Thyroid gland (tissue), 4 donors: ENCODE measurements at regions not wholly inside any gene's neighbourhood (a gene's known extent, or its start where the extent isn't known, plus 50 kb on each side); places are given as distances from the start of the nearest gene placed in this dataset.

ENCODE experiments used
- CTCF ChIP-seq, 6 experiments: fragments of 200-600 bp in 3 of 6; fragments of 450-650 bp in 3 of 6; sonication (generic) in 3 of 6; IDR thresholded peaks; one replicate each; pipeline ENCODE4 v1.5.1; 2016 to 2019; ENCODE audit warnings: antibody characterized with exemption in 6 of 6, mild to moderate bottlenecking in 2 of 6, inconsistent platforms in 1 of 6, moderate library complexity in 1 of 6
- POLR2A ChIP-seq, 2 donors: fragments of 450-650 bp; IDR thresholded peaks; one replicate each; pipeline ENCODE4 v1.6.1; 2017; ENCODE audit warnings: antibody characterized with exemption in 2 of 2, mild to moderate bottlenecking in 2 of 2, moderate library complexity in 1 of 2

- TF ChIP-seq CTCF (IDR thresholded peaks at IDR 0.05) (no peak), POLR2A (IDR thresholded peaks at IDR 0.05) (no peak)
Observed at GRCh38 chr4:58961925-58962324, 1851.7 kb upstream of the IGFBP7 start.
